SK-N-SH treated with all-trans-retinoic acid at 6 μM for 48 hours (cell line): ENCODE measurements at regions not wholly inside any gene's neighbourhood (a gene's known extent, or its start where the extent isn't known, plus 50 kb on each side); places are given as distances from the start of the nearest gene placed in this dataset.

Experiments used
- CREB5 ChIP-seq: fragments of 250-450 bp; sonication (Bioruptor Pico); IDR thresholded peaks from 2 replicates; pipeline ENCODE4 v1.5.1; 2020; ENCODE audit warnings: low read depth, mild to moderate bottlenecking, moderate library complexity
- POU6F1 ChIP-seq: fragments of 250-450 bp; sonication (Bioruptor Pico); IDR thresholded peaks from 2 replicates; pipeline ENCODE4 v1.8.0; 2021; ENCODE audit warnings: low read depth, mild to moderate bottlenecking, moderate library complexity, borderline replicate concordance

- TF ChIP-seq POU6F1 (CRISPR knock-in tag) (no peak), CREB5 (no peak)
These were observed 966.0 kb upstream of the COX7C start for GRCh38 chr5:85651731-85652130.
